ENCODE measurements at regions not wholly inside any gene's neighbourhood (a gene's known extent, or its start where the extent isn't known, plus 50 kb on each side); places are given as distances from the start of the nearest gene placed in this dataset.

GRCh38 chr2:19784456-19784855 is 117.3 kb downstream of the TTC32 start:
- Mint-ChIP-seq H3K36me3 (ENCODE audit: insufficient read depth in 1 of 3, low read depth in 3 of 3) (no peaks in the 10 kb centered on the region; a peak in 1 of 7 replicates), H3K4me3 (no peak overlapping the region), H3K27ac (no peak overlapping the region), H3K27me3 (ENCODE audit: low read depth) (peaks cover 6% of the 10 kb centered on the region), H3K9me3 (no peaks in the 10 kb centered on the region), H3K4me1 (peaks cover 19 to 24% of the 10 kb centered on the region in 2 experiments)
- DNase-seq = no peak
- no peak overlapping the region; the same call in 1 of the 2 replicates for H3K14ac ChIP-seq (ENCODE audit: insufficient read depth, low read length)
- no peak overlapping the region for H2BK12ac ChIP-seq (ENCODE audit: insufficient read length, low read depth, low read length)
- no peaks in the 10 kb centered on the region for H3K79me1 ChIP-seq (ENCODE audit: insufficient read depth, low read depth, low read length, poor library complexity, severe bottlenecking)
- no peaks in the 10 kb centered on the region for H3K79me2 ChIP-seq (ENCODE audit: insufficient read depth, low read length)
- H2AFZ ChIP-seq (ENCODE audit: low read length) = no peak overlapping the region
- no peak overlapping the region for H3K4ac ChIP-seq (ENCODE audit: low read depth, low read length)
- H3K9me3 ChIP-seq (ENCODE audit: control insufficient read depth, low read depth, low read length) = no peaks in the 10 kb centered on the region
- TF ChIP-seq CTCF (conservative IDR thresholded peaks at IDR 0.05) = no peak
- H2BK120ac ChIP-seq (ENCODE audit: low read depth, low read length, poor library complexity, severe bottlenecking) = no peak overlapping the region
- no peak overlapping the region for H3K56ac ChIP-seq (ENCODE audit: insufficient read length, low read depth, low read length)
- no peaks in the 10 kb centered on the region; the same call in 1 of the 2 replicates for H3K27me3 ChIP-seq (ENCODE audit: insufficient read depth, low read length)
- H2AK5ac ChIP-seq (ENCODE audit: insufficient read length, low read length) = no peak overlapping the region
- no peak overlapping the region for H3K23ac ChIP-seq (ENCODE audit: insufficient read length, low read depth, low read length)
- no peaks in the 10 kb centered on the region for H4K20me1 ChIP-seq (ENCODE audit: control insufficient read depth, insufficient read depth, insufficient read length)
- H3K4me2 ChIP-seq (ENCODE audit: insufficient read depth, insufficient read length, low read length) = no peak overlapping the region
- no peak overlapping the region for H3K9ac ChIP-seq (ENCODE audit: extremely low read depth, insufficient read length, low read length)
- no peak overlapping the region for H3K18ac ChIP-seq (ENCODE audit: insufficient read length, low read depth, low read length)
- no peak overlapping the region for H4K91ac ChIP-seq (ENCODE audit: insufficient read length, low read depth, low read length)
- no peak overlapping the region for H4K5ac ChIP-seq (ENCODE audit: insufficient read length, low read depth, low read length)
- H4K8ac ChIP-seq (replicated peaks; ENCODE audit: insufficient read length, low read depth, low read length) = no peak overlapping the region
- WGBS (ENCODE audit: extremely low coverage, insufficient read length, low lambda C conversion rate) = no CpG with 5 or more reads among the region's 5 CpGs
- no peaks in the 10 kb centered on the region for H3K23me2 ChIP-seq (ENCODE audit: insufficient read length, low read depth, low read length, poor library complexity, severe bottlenecking)
- no peak overlapping the region for H2BK20ac ChIP-seq (ENCODE audit: low read depth, low read length, poor library complexity, severe bottlenecking)
- H3T11ph ChIP-seq (ENCODE audit: low read length) = no peak overlapping the region
- no peak overlapping the region for H3K27ac ChIP-seq (ENCODE audit: insufficient read length, low read depth, low read length)
- peaks cover 9% of the 10 kb centered on the region; the same call in 1 of the 2 replicates for H3K4me1 ChIP-seq (ENCODE audit: insufficient read depth, low read length)
- H2BK15ac ChIP-seq (ENCODE audit: low read depth, low read length) = no peak overlapping the region
- no peak overlapping the region for H2BK5ac ChIP-seq (ENCODE audit: insufficient read length, low read length)

Data from H9 (cell line).